K562 (cell line): ENCODE measurements at regions not wholly inside any gene's neighbourhood (a gene's known extent, or its start where the extent isn't known, plus 50 kb on each side); places are given as distances from the start of the nearest gene placed in this dataset.

Experiments used
- CAMTA2 ChIP-seq: fragments of 250-450 bp; sonication (Bioruptor Pico); conservative IDR thresholded peaks from 2 replicates; pipeline ENCODE4 v1.5.1; 2022
- CBX5 ChIP-seq: IDR thresholded peaks from 2 replicates; pipeline ENCODE4 v1.6.1; 2014; ENCODE audit warnings: low read depth, borderline replicate concordance
- FOS ChIP-seq: IDR thresholded peaks from 3 replicates; pipeline ENCODE4 v1.6.1; 2011; ENCODE audit not compliant: insufficient read length; ENCODE audit errors: extremely low read depth
- ILK ChIP-seq: fragments of 450-650 bp; IDR thresholded peaks from 2 replicates; pipeline ENCODE4 v1.6.1; 2016; ENCODE audit warnings: missing genetic modification characterization, low read depth, mild to moderate bottlenecking, missing compliant biosample characterization, moderate library complexity, borderline replicate concordance
- KHSRP ChIP-seq: fragments of 450-650 bp; IDR thresholded peaks from 2 replicates; pipeline ENCODE4 v1.6.1; 2017
- PYGO2 ChIP-seq: fragments of 450-650 bp; IDR thresholded peaks from 2 replicates; pipeline ENCODE4 v1.6.1; 2016; ENCODE audit warnings: mild to moderate bottlenecking, missing genetic modification characterization, moderate library complexity, missing compliant biosample characterization
- SP1 ChIP-seq: sonication (generic); formaldehyde crosslinking; IDR thresholded peaks from 2 replicates; pipeline ENCODE4 v1.8.1; 2022; ENCODE audit warnings: mild to moderate bottlenecking, missing genetic modification reagents
- YY1 ChIP-seq, 3 experiments: IDR thresholded peaks; 2 replicates each; pipeline ENCODE4 v1.6.1; 2011; ENCODE audit warnings: low read length in 2 of 3, mild to moderate bottlenecking in 2 of 3, moderate library complexity in 2 of 3, borderline replicate concordance in 1 of 3, control low read depth in 1 of 3, low read depth in 1 of 3; ENCODE audit not compliant: insufficient read depth in 3 of 3, insufficient replicate concordance in 2 of 3, control insufficient read depth in 1 of 3, insufficient read length in 1 of 3; ENCODE audit errors: extremely low read depth in 1 of 3
- ZNF655 ChIP-seq: fragments of 250-450 bp; sonication (Bioruptor Pico); IDR thresholded peaks from 2 replicates; pipeline ENCODE4 v1.5.0; 2021
- ZNF717 ChIP-seq: fragments of 250-450 bp; sonication (Bioruptor Pico); IDR thresholded peaks from 2 replicates; pipeline ENCODE4 v1.5.0; 2021

GRCh38 chr2:65539633-65540032 lies 107.2 kb upstream of the SPRED2 start:
- TF ChIP-seq CAMTA2 (CRISPR knock-in tag): no peak
- no peak for TF ChIP-seq YY1 (IDR thresholded peaks at IDR 0.05; ENCODE audit: borderline replicate concordance in 1 of 3, control insufficient read depth in 1 of 3, extremely low read depth in 1 of 3, insufficient read depth in 3 of 3, insufficient read length in 1 of 3, insufficient replicate concordance in 2 of 3, low read depth in 1 of 3, low read length in 2 of 3)
- no peak for TF ChIP-seq PYGO2 (tag)
- TF ChIP-seq ZNF717: no peak
- TF ChIP-seq FOS: no peak
- TF ChIP-seq SP1 (CRISPR knock-in tag): no peak
- TF ChIP-seq CBX5: no peak
- no peak for TF ChIP-seq ZNF655 (CRISPR knock-in tag)
- no peak for TF ChIP-seq KHSRP
- no peak for TF ChIP-seq ILK
